Panc1 (cell line): ENCODE measurements at regions not wholly inside any gene's neighbourhood (a gene's known extent, or its start where the extent isn't known, plus 50 kb on each side); places are given as distances from the start of the nearest gene placed in this dataset.

ENCODE experiments used
- ATAC-seq: fragments of 200-7000 bp; cut with Tn5 transposase; 2 replicates; pipeline ENCODE4 v1.9.1; 2020; ENCODE audit warnings: mild to moderate bottlenecking, moderate library complexity
- BruUV-seq: library from RNA; stranded (reverse); fragments of 400-500 nt; replicated peaks from 2 replicates; lab custom pipeline; 2021; lab: Mats Ljungman, UMichigan
- CTCF ChIA-PET: fragments of 300-600 bp; sonication (Branson Sonifier 250); formaldehyde crosslinking; loops from one replicate; lab custom pipeline; 2022; ENCODE audit warnings: antibody characterized with exemption; lab: Charles Lee
- POLR2A ChIA-PET: fragments of 300-600 bp; sonication (Branson Sonifier 250); formaldehyde crosslinking; loops from one replicate; lab custom pipeline; 2022; ENCODE audit warnings: antibody characterized with exemption; lab: Charles Lee
- DNase-seq: peaks from one replicate; pipeline ENCODE4 v3.0.0-alpha.2; 2010; ENCODE audit warnings: low read depth, low spot score
- H3K27ac ChIP-seq: 2 replicates; pipeline ENCODE4 v1.5.1; 2011; ENCODE audit warnings: mild to moderate bottlenecking, low read length, inconsistent platforms
- H3K27me3 ChIP-seq: fragments of 200-500 bp; sonication (Bioruptor generic); 2 replicates; pipeline ENCODE4 v1.6.0; 2014; ENCODE audit warnings: low read length, inconsistent platforms; ENCODE audit not compliant: control insufficient read depth, insufficient read depth
- H3K36me3 ChIP-seq: fragments of 200-500 bp; sonication (Bioruptor generic); 2 replicates; pipeline ENCODE4 v1.5.1; 2014; ENCODE audit warnings: inconsistent platforms, mild to moderate bottlenecking, low read length, moderate library complexity; ENCODE audit not compliant: control insufficient read depth, insufficient read depth
- H3K4me1 ChIP-seq: 2 replicates; pipeline ENCODE4 v1.5.1; 2011; ENCODE audit warnings: inconsistent platforms, mild to moderate bottlenecking, low read length, moderate library complexity; ENCODE audit not compliant: control insufficient read depth, insufficient read depth
- H3K4me3 ChIP-seq, 2 experiments: 2 replicates each; pipeline ENCODE4 v1.5.1; 2011 to 2012; ENCODE audit warnings: low read depth in 2 of 2, low read length in 2 of 2, mild to moderate bottlenecking in 2 of 2, inconsistent platforms in 1 of 2, moderate library complexity in 1 of 2
- H3K9me3 ChIP-seq: fragments of 200-500 bp; sonication (Bioruptor generic); 2 replicates; pipeline ENCODE4 v1.5.1; 2014; ENCODE audit warnings: low read depth, mild to moderate bottlenecking, inconsistent platforms, low read length, moderate library complexity; ENCODE audit not compliant: control insufficient read depth, insufficient read depth
- CTCF ChIP-seq: fragments of 450-650 bp; IDR thresholded peaks from 2 replicates; pipeline ENCODE4 v1.5.1; 2017; ENCODE audit warnings: mild to moderate bottlenecking
- POLR2AphosphoS5 ChIP-seq: IDR thresholded peaks from 2 replicates; pipeline ENCODE4 v1.6.1; 2012; ENCODE audit warnings: mild to moderate bottlenecking, low read depth, low read length, moderate library complexity
- REST ChIP-seq, 2 experiments: IDR thresholded peaks; 2 replicates each; pipeline ENCODE4 v1.6.1; 2011 to 2012; ENCODE audit warnings: low read depth in 2 of 2, control low read depth in 1 of 2, low read length in 1 of 2, mild to moderate bottlenecking in 1 of 2, moderate library complexity in 1 of 2; ENCODE audit not compliant: insufficient read depth in 1 of 2
- SIN3A ChIP-seq: IDR thresholded peaks from 2 replicates; pipeline ENCODE4 v1.6.1; 2012; ENCODE audit warnings: low read depth, mild to moderate bottlenecking, low read length, moderate library complexity, borderline replicate concordance; ENCODE audit not compliant: insufficient read depth
- TCF7L2 ChIP-seq: IDR thresholded peaks from 2 replicates; pipeline ENCODE4 v1.6.1; 2011; ENCODE audit warnings: mild to moderate bottlenecking, low read depth, low read length, inconsistent platforms
- in situ Hi-C: cut with HindIII; loops from 2 replicates; pipeline ENCODE4 v1.10.0; 2016; ENCODE audit warnings: low sequenced_read_pairs, low pct_unique_long_range_greater_than_20kb
- intact Hi-C: fragments of 100-400 bp; cut with micrococcal nuclease; formaldehyde crosslinking; loops from one replicate; pipeline ENCODE4 v1.10.0; 2022; ENCODE audit not compliant: unreplicated experiment

- no peak for DNase-seq
- CTCF ChIA-PET, result no interaction called here
- Histone ChIP-seq H3K4me1 (no peaks in the 10 kb centered on the region), H3K27me3 (no peaks in the 10 kb centered on the region; the same call in 1 of the 2 replicates), H3K36me3 (no peaks in the 10 kb centered on the region), H3K9me3 (no peaks in the 10 kb centered on the region), H3K27ac (no peak overlapping the region), H3K4me3 (no peak overlapping the region)
- ATAC-seq, result no peak
- intact Hi-C loops, result no loop called here
- POLR2A ChIA-PET, result no interaction called here
- BruUV-seq, result no TSS peak
- TF ChIP-seq SIN3A (no peak), CTCF (no peak), REST (IDR thresholded peaks at IDR 0.05; ENCODE audit: insufficient read depth in 1 of 2, low read depth in 2 of 2, low read length in 1 of 2) (no peak), TCF7L2 (no peak), POLR2AphosphoS5 (no peak)
- in situ Hi-C loops, result no loop called here
These were observed 629.6 kb downstream of the VRK1 start for GRCh38 chr14:97426776-97427175.

- TF ChIP-seq SIN3A (no peak), TCF7L2 (no peak), POLR2AphosphoS5 (no peak), CTCF (no peak), REST (IDR thresholded peaks at IDR 0.05; ENCODE audit: insufficient read depth in 1 of 2, low read depth in 2 of 2, low read length in 1 of 2) (no peak)
- POLR2A ChIA-PET, result no interaction called here
- in situ Hi-C loops, result no loop called here
These were observed 631.7 kb downstream of the VRK1 start for GRCh38 chr14:97428808-97429440.

More at GRCh38 chr14:97428808-97429440, 631.7 kb downstream of the VRK1 start:
- Histone ChIP-seq H3K27ac (no peak overlapping the region), H3K9me3 (no peaks in the 10 kb centered on the region), H3K27me3 (no peaks in the 10 kb centered on the region; the same call in 1 of the 2 replicates), H3K4me1 (no peaks in the 10 kb centered on the region), H3K4me3 (no peak overlapping the region), H3K36me3 (no peaks in the 10 kb centered on the region)
- no peak for ATAC-seq
- intact Hi-C loops, result no loop called here
- BruUV-seq, result no TSS peak
- CTCF ChIA-PET, result no interaction called here
- DNase-seq, result no peak
